HG02763 (cell line): ENCODE measurements at regions not wholly inside any gene's neighbourhood (a gene's known extent, or its start where the extent isn't known, plus 50 kb on each side); places are given as distances from the start of the nearest gene placed in this dataset.
A peak's percentile ranks its signal among the peaks of the same experiment; 100 is the strongest.
"Not testable (repeated sequence)": the region's sequence is repeated elsewhere in the genome, so short reads cannot be mapped to it uniquely, and the experiment has no call there.

Source experiments
- ATAC-seq: cut with Tn5 transposase; IDR thresholded peaks from one replicate; pipeline ENCODE4 v1.9.1; 2021; ENCODE audit warnings: mild to moderate bottlenecking, moderate library complexity; ENCODE audit not compliant: unreplicated experiment

- ATAC-seq = no peak
Observed at GRCh38 chr6:12348530-12349511, 58.7 kb downstream of the EDN1 start.

DNA sequence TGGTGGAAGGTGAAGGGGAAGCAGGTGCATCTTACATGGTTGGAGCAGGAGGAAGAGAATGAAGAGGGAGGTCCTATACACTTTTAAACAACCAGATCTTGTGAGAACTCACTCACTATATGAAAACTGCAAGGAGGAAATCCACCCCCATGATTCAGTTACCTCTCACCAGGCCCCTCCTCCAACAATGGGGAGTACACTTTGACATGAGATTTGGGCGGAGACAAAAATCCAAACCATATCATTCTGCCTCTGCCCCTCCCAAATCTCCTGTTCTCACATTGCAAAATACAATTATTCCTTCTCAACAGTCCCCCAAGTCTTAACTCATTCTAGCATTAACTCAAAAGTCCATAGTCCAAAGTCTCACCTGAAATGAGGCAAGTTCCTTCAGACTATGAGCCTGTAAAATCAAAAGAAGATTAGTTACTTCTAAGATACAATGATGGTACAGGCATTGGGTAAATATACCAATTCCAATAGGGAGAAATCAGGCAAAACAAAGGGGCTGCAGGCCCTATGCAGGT lies 60.5 kb downstream of the EDN1 start:
- no peak for ATAC-seq

GRCh38 chr6:12351672-12352071 lies 61.5 kb downstream of the EDN1 start:
- no peak for ATAC-seq

DNA sequence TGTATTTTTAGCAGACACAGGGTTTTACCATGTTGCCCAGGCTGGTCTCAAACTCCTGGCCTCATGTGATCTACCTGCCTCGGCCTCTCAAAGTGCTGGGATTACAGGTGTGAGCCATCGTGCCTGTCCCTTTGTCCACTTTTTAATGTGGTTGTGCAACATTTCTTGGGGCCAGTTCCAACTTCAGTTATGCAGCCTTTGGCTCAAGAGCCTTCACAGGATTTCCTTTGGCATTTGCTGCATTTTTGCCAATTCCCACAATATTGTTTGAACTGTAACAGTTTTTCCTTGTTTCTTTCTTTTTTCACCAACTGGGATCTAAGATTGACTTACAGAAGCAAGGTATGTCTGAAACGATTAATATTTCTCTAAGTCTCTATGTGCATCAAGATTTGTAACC lies 63.6 kb downstream of the EDN1 start:
- ATAC-seq = no peak

DNA sequence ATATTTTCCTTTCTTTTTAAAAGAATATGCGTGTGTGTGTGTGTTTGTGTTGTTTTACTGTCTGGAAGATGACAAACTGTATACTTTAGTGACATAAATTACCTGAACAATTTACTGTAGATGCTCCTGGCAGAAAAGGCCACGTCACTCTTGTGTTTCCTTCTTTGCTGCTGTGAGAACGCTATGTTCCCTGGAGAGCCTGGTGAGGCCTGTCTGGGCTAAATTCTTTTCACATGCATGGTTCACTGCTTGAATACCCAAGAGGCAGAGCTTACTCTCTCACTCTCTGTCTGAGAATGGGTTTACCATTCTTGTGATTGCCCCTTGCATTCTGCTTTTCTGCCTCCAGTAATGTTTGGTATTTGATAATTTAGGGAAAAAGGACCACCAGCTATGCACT lies 64.3 kb downstream of the EDN1 start:
- ATAC-seq = no peak

DNA sequence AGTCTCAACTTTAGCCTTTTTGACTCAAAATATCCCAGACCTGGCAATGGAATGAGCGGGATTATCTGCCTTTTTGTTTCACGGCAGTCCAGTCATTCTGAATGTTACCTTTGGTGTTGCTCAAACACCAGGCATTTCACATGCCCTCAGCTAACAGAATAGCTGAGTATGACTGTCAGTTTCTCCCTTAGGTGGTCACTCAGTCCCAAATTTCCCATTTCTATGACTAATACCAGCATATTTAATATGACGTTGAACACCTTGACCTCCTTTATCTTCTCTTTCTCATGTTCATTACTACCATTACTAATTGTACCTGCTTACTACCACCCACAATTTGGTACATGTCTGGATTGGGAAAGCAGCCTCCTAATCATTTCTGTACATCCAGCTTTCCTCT lies 65.2 kb downstream of the EDN1 start:
- no peak for ATAC-seq

- ATAC-seq = no peak
Observed at GRCh38 chr6:12356431-12356830, 66.3 kb downstream of the EDN1 start.

GRCh38 chr6:12356983-12357972 lies 67.1 kb downstream of the EDN1 start:
- peak; percentile 60 for ATAC-seq

GRCh38 chr6:12359036-12359435 lies 68.9 kb downstream of the EDN1 start:
- no peak for ATAC-seq

- no peak for ATAC-seq
Observed at GRCh38 chr6:12361042-12361765, 71.0 kb downstream of the EDN1 start.

- not testable (repeated sequence) for ATAC-seq
Observed at GRCh38 chr6:12363277-12363650, 73.1 kb downstream of the EDN1 start.

- ATAC-seq = peak; percentile 69
Observed at GRCh38 chr6:12363651-12364381, 73.7 kb downstream of the EDN1 start.

DNA sequence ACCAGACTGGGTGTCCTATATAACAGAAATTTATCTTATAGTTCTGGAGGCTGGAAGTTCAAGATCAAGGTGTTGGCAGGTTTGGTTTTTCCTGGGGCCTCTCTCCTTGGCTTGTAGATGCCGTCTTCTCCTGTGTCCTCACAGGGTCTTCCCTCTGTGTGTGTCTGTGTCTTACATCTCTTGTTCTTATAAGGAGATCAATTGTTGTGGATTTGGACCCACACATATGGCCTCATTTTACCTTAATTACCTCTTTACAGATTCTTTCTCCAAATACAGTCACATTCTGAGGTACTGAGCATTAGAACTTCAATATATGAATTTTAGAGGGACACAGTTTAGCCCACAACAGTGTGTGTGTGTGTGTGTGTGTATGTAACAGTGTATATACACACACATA lies 74.5 kb downstream of the EDN1 start:
- no peak for ATAC-seq

DNA sequence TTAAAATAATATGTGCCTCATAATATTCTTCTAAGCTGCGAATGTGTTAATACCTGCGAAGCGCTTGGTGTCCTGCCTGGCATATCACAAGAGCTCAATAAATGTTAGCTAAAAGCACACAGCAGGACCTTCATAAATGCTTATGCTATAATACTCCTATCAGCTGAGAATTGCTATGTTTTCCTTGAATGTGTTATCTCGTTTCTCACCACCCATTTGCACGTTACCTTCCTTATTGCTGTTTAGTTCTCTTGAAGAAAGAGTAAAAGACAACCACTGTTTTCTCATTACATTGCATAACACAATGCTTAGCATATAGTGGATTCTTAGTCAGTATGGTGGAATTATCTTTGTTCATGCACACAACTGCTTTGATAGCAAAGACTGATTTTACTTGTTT lies 76.6 kb downstream of the EDN1 start:
- no peak for ATAC-seq

DNA sequence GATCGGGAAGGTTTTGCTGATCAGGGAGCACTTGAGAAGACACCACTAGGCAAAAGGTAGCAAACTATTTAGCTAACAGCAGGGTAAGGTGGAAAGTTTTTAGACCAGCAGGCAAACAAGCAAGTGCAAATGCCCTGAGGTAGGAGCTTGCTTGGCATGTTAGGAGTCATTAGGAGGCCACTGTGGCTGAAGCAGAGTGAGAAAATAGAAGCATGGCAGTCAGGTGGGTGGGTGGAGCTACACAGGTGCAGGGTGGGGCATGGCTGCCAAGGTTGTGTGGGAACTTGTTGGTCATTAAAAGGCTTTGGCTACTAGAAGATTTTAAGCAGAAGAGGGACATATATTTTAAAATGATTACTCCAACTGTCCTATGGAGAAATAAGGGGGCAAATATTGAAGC lies 77.3 kb downstream of the EDN1 start:
- no peak for ATAC-seq

DNA sequence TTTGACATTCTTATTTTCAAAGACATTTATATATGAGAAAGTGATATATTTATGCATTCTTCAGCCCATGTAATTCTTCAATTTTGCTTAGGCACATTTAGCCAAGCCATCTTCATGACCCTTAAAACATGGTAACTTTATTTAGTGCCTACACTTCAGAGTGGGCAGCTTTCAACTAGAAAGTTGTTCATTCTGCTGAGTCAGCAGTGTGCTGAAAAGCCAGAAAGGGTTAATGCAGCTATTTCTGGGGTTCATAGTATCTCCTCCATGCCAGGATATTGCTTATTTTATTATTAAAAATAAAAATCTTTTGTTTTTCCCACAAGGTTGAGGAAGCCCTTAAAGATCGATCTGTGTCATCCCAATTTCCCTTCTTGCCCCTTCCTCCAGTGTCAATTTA lies 79.2 kb downstream of the EDN1 start:
- ATAC-seq = no peak

DNA sequence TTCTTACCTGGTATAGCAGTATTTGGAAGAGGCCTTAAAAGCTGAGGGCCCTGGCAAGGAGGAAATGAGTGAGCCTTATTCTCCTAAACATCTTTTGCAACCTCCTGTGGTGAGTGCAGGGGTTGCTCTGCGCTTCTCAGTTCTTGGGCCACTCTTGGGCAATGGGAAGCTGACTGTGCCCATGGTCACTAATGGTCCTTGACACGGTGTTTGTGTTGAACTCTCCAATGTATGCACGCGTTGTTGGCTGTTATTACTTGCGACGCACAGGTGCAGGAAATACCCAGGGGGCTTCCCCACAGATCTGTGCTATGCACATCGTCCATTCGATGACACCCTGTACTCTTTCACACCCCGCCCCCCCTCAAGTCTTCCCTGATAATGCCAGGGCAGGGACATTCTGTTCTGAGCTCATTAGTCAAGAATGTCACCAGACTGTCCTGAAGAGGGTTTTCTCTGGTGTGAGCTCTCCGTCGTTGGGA lies 79.7 kb downstream of the EDN1 start:
- peak; percentile 70 for ATAC-seq

DNA sequence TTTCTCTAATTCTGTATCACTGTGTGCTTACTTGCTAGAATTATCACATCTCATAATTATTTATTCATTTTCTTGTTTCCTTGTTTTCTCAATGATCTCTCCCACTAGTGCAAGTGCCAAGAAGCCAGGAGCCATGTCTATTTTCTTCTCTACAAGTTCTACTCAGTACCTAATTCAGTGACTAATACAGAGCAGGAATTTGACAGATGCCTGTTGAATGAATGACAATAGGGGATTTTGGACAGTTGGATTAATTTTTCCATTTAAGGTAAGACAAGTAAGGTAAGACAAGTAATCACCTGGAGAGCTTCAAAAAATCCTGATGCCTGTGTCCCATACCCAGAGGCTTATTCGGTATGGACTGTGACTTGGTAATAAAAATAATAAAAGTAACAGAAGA lies 81.0 kb downstream of the EDN1 start:
- ATAC-seq = no peak

- ATAC-seq = peak; percentile 47
Observed at GRCh38 chr6:12371641-12372146, 81.5 kb downstream of the EDN1 start.

- no peak for ATAC-seq
Observed at GRCh38 chr6:12379181-12379580, 89.0 kb downstream of the EDN1 start.
